COLO668 (cell line): ENCODE measurements at regions not wholly inside any gene's neighbourhood (a gene's known extent, or its start where the extent isn't known, plus 50 kb on each side); places are given as distances from the start of the nearest gene placed in this dataset.
"Not testable (repeated sequence)": the region's sequence is repeated elsewhere in the genome, so short reads cannot be mapped to it uniquely, and the experiment has no call there.

Experiments
- DNase-seq: peaks from one replicate; lab custom pipeline; 2025; ENCODE audit not compliant: unreplicated experiment; lab: John Stamatoyannopoulos, UW

DNA sequence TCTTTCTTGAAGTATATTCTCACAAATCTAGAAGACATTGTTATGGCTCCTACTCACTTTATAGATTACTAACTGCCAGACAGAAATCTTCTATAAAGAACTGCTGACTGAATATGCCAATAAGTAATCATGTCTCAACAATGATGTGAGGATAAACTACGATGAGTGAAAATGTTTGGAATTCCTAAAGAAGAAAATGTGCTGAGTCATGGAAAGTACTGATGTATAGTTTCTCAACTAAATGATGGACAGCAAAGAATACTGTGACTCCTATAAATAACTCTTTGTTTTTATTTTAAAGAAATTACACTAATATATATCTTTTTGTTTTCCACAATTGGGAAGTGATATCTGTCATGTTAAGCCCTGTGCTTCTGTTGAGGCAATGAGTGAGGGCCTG lies 232.9 kb downstream of the LNPK start:
- no peak for DNase-seq

DNA sequence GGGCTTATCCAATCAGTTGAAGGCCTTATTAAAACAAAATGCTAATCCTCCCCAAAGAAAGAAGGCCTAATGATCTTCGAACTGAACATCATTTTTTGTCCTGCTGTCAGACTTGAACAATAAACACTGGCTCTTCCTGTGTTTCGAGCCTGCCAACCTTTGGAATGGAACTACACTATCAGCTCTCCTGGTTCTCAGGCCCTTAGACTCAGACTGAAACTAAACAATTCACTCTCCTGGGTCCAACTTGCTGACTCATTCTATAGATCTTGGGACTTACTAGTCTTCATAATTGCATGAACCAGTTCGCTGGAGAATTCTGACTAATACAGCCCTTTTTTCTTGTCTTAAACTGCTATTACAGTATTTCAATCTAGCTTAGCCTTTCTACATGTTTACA lies 235.2 kb downstream of the LNPK start:
- DNase-seq, result no peak

DNA sequence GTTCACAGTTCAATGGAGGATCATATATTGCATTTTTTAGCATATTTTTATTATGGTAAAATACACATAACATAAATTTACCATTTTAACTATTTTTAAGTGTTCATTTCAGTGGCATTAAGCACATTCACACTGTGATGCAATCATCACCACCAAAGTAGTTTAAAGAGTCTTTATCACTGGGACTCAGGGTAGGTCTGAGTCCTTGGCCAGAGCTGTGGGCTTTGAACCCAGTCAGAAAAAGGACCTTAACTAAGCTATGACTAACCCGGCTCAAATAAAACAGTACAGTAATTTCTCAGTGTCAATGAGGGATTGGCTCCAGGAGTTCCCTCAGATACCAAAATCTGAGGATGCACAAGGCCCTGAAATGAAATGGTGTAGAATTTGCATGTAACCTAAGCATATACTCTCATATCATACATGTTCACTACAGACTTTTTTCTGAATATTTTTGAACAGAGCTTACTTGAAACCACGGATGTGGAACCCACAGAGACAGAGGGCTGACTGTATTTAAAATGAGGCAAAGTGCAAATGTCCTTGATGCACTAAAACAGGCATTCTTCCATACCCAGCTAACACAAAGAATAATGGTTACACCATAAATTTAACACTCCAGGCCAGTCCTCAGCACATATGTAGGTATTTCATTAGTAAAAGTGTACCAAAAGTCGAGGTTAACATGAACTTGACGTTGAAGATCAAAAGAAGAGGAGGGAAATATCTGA lies 246.2 kb downstream of the LNPK start:
- no peak for DNase-seq

DNA sequence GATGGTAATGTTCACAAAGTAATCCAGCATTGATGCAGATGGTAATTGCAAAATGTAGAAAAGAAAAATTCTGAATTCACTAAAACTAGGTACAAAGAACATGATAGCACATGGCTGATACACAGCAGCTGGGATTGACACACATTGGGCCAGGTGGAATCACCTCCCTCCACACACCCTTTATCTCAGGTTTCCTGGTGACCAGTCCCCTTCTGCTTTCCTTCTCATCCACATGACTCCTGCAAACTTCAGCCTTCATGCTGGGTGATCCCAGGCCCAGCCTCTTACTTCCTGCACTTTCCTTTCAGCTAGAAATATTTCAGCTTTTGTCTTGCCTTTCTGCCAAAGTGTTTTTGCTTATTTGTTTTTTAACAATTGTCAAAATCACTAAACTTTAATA lies 246.9 kb downstream of the LNPK start:
- DNase-seq, result no peak

DNA sequence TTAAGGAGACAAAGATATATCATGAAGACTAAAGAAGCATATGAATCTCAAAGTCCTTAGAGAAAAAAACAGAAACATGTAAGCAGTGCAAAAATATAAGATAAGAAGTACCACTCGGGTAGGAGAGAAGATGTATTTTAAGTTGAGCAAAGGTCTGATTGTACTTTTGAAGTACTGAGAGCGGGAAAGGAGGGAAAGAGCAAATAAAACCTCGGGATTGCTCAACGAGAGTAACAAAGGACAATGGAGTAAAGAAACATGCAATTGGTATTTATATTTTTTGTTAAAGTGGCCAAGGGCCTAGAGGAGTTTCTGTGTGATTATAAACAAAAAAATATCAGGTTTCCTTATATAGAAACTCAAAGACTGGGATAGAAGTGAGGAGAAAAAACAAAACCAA lies 251.9 kb downstream of the LNPK start:
- no peak for DNase-seq

DNA sequence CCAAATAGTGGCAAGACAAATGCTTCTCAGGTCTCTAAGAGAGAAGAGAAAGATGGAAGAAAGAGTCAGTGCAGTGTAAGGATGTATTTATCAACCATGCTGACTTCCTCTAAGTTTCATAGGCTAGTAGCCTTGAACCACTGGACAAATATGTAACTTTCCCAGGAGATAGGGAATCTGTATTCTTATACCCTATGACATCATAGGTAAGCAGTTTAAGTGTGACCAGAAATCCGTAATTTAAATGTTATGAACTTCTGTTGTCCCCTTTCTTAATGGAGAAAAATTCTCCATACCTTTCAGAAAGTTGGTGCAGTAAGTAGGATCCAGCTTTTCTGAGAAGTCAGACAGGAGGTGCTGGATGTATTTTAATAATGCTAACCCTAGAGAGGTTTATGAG lies 256.2 kb downstream of the LNPK start:
- no peak for DNase-seq

DNA sequence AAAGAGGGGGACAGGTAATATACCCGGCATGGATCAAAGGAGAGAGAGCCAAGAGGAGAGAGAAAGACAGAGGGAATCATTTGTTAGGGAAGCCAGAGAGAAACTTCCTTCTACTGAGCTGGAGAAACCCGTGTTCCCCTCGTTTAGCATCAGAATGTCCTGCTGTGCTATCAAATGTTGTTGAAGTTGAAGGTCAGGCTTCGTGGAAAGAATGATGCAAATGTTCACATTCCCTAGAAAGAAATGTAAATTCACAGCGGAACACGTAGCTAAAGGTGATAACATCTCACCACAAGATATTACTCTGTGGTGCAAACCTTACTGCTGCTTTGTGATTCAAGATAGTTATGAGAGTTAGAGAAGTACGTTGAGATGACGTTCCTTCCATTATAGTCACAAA lies 258.1 kb downstream of the LNPK start:
- no peak for DNase-seq

DNA sequence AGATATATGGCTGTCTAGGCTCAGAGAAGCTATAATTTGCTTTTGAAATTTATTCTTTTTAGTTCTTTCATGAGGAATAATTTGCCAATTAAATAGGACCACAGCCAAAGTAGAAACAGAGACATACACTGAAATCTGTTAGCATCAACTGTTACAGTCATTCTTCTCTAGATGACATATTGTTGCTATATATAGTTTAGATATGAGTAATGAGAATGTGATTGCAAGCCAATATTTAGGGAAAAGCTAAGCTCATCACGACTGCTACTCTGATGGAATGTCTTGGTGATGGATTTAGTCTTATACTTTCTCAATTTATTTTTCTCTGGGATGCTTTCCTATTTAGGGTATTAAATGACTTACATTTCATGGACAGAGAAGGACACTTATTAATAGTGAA lies 259.1 kb downstream of the LNPK start:
- no peak for DNase-seq

DNA sequence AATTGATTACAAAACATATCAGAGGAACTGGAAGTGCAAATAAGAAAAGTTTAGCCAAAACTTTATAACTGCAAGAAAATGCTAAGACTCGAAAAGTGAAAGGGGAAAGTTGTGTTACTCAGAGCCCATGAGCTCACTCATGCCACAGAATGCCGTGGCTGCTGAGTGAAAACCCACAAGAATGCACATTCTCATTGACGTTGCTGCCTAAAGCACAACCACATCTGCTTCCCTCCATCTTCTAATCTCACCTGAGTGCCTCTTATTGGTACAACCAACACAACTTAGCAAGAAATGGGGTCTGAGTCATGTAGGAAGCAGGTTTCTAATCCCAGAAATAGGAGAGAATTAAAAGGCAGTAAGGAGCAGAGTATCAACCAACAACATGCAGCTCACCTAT lies 259.7 kb downstream of the LNPK start:
- DNase-seq, result no peak

DNA sequence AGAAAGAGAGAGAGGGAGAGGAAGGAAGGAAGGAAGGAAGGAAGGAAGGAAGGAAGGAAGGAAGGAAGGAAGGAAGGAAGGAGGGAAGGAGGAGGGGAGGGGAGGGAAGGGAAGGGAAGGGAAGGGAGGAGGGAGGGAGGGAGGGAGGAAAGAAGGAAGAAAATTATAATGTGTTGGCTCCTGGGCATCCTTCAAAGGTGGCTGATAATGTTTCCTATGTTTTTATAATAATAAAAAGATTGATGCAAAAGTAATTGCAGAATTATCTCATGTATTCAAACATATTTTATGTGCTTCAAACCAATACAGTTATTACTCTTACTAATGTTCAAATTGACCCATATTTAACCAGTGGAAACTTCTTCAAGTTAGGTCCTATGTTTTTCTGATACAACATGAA lies 260.9 kb downstream of the LNPK start:
- DNase-seq, result no peak

DNA sequence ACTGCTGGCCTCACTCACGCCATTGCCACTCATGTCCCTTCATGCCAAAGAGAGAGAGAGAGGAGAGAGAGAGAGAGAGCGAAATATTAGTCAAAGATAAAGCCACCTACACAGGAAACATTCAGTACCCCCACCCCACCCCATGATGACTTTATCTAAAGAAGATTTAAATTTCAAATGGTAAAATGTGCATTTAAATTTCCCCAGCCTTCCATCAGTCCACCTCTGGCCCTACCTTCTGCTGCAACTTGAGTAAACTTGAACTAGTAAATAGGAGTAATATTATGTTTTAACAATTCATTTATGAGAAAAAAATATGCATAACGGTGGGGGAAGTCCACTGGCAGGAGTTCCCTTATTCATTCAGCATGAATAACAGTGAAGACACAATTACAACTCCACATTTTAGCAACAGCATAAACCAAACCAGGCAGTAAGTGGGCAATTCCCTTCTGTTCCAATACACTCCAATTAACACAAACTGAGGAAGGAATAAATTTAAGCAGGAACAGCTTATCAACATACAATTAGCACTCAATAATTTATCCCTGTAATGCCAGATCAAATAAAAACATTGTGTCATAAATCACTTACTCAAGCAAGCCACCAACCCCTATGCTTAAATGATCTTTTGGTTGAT lies 264.2 kb downstream of the LNPK start:
- DNase-seq, result no peak

DNA sequence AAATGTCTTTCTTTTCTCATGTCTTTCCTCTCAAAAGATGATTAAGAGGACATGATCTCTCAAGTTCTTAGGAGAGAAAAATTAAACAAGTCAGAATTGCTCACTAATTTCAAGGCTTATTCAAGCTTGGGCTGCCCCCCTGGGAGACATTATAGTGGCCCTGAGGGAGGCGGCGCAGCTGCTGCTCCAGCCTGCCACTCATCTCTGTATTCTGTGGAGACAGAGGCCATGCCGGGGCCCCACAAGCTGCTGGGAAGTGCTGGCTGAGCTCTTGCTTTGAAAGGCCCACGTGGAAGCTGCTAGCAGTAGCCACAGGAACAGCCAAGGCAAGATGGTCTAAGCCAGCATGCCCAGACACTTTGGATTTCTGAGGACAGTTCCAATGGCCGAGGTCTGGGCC lies 267.4 kb downstream of the LNPK start:
- no peak for DNase-seq

DNA sequence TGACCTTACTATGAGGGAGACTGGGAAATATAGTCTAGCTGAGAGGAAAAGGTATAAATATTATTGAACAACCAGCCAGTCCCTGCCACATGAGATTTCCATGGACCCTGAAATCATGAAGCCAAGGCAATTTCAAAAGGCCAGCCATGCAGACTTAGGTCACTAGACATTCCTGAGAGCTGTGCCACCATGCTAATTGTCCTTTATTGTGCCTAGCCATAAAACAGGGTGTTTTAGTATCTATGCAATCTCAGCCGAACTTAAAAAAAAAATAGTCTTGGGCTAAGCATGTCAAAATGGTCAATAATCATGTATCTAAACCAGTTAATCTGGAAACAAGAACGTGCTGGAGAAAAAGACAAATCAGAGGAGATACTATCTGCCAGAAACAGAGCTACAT lies 269.5 kb downstream of the LNPK start:
- DNase-seq, result no peak

DNA sequence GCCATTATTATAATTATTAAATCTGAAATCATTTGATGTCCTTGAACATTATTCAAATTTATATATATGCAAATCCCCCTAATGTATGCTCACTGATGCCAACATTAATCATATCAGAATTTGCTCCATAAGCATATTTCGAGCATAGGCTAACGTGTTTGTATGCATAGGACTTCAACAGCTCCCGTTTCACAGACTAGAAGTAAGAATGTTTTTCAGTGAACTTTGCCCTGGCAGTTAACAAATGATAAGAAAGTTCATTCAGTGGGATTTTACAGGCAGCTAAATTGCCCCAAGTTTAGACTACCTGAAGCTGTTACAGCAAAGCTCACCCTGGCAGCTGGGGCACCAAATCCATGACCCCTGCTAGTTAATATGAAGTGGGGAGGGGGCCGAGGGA lies 272.0 kb downstream of the LNPK start:
- DNase-seq, result no peak

DNA sequence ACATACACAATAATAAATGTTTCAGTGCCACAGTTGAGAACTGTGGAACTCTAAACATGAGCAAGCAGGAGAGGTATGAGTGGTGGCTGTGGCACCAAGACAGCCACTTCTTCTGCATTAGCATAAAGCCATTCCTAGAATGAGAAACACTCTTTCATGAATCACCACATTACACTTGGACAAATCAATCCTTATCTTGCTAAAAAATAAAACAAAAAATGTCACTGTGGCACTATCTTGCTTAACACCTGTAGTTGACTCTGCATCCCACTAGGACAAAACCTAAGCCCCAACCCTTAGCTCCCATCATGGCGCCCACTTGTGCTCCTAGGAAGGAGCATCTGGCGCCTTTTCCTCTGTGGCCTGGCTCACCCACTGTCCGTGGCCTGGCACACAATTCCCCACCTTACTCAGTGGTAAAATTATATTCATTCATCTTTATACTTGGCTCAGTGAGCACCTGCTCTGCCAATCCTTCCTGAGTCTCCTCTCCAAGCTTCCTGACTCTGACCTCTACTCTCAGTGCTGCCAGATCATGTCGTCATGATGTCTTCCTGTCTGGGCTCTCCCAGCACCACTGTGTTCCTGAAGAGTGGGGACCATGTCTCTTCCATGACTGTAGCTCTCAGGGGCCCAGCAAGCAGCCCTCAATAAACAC lies 272.9 kb downstream of the LNPK start:
- DNase-seq, result no peak

DNA sequence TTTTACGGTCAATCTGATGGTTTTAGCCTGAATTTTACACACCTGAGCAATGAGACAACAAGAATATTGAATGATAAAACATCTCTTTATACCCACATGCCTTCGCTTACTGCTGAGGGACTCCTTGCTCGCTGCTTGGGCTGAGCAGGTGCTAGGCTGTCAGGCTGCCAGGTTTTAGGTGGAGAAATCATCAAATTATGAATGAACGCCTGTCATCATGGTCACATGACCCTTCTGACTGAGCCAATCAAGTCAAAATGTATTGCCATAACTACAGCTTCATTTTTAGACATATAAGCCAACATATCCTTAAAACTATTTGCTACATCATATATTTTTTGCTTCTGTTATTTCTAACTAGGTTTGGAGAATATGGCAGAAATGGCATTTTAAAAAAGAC lies 274.0 kb downstream of the LNPK start:
- no peak for DNase-seq

DNA sequence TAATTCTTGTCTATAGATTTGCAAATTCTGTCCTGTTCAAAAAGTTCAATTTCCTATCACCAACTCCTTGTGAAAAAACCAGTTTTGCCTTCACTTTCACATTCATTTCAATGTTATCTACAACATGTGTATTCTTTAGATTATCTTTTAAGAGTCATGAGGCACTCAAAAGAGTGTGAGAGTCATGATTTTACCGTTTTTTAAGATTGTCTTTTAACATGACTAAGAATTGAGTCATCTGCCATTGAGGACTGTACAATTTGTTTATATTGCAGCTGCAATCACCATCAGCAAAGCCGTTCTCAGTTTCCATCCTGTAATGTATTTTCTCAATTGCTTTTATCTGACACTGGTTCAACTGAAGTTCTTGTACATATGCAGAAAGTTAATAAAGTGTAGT lies 275.8 kb downstream of the LNPK start:
- DNase-seq, result no peak

DNA sequence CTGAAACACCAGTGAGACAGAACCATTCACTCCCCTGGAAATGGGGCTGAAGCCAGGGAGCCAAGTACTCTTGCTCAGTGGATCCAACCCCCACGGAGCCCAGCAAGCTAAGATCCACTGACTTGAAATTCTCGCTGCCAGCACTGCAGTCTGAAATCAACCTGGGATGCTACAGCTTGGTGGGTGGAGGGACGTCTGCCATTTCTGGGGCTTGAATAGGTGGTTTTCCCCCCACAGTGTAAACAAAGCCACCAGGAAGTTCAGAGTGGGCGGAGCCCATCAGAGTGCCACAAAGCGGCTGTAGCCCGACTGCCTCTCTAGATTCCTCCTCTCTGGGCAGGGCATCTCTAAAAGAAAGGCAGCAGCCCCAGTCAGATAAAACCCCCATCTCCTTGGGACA lies 292.8 kb downstream of the LNPK start:
- no peak for DNase-seq

DNA sequence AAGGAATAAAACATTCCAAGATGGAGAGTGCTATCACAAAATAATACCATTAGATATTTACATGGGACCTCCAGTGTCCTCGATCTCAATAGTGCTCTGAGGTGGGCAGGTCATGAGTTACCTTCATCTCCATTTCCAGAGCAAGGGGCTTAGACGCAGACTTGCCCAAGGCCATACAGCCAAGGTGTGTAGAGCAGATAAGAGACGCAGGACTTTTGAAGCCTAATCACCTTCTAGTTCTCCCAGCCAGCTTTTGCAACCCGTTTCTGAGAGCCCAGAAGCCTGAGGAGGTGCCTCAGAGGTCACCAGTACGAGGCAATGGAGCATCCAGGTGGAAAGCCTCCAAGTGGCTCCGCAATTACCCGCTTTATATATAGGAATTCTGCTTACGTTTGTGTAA lies 294.7 kb downstream of the LNPK start:
- DNase-seq, result no peak

DNA sequence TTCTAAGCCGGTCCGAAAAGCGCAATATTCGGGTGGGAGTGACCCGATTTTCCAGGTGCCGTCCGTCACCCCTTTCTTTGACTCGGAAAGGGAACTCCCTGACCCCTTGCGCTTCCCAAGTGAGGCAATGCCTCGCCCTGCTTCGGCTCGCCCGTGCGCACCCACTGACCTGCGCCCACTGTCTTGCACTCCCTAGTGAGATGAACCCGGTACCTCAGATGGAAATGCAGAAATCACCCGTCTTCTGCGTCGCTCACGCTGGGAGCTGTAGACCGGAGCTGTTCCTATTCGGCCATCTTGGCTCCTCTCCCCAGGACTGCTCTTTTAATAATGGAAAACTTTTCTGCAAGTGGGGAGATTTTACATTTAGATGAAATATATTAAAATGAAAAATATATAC lies 297.5 kb downstream of the LNPK start:
- DNase-seq, result not testable (repeated sequence)

DNA sequence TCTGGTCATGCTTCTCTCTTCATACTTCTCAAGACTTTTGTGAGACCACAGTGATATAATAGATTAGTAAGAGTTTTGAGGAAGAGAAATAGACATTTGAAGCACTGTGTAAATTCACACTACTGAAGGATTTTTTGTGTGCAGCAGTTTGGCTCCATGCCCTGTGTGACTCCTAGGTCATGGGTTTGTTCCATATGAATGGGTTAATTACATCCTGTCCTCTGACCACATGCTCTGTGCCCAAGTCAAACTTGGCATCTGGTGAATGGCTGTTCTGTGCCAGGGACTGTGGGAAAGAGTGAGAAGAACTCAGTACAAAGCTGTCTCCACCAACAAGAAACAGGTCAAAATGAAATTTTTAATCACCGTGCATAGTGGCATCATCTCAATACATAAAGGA lies 304.0 kb downstream of the LNPK start:
- DNase-seq, result no peak

DNA sequence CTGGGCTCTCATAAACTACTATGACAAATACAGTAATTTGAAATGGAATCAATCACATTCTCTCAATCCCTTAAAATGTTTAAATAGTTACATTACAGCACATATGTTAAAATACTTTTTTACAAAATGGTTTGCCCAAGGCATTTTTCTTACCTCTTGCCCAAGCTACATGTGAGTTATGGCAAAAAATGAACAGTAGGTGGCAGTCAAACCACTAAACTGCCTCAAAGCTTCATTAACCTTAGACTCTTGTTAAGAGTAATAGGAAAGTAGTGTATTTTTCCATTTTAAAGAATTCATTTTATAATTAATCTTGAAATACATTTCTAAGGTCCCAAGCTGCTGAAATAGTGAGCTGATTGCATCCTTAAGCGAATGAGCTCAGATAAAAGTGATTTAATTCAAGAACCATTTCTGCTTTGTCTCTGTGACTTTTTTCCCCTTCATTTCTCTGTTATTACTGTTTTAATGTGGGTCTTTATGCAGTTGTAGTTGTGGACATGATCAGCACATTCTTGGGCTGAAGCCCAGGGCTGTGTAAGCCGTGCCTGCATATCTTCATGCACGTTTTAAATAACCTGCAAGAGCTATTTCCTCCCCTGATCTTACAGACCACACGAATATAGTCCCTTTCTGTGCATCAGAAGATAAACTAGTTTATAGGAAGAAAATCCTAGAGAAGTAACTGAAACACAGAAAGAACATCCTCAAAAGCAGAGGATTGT lies 311.8 kb downstream of the LNPK start:
- DNase-seq, result peak; percentile 40
